ENCODE measurements at regions not wholly inside any gene's neighbourhood (a gene's known extent, or its start where the extent isn't known, plus 50 kb on each side); places are given as distances from the start of the nearest gene placed in this dataset.

- TF ChIP-seq CTCF (conservative IDR thresholded peaks at IDR 0.05; ENCODE audit: low read depth, low read length) (no peak), EZH2 (IDR thresholded peaks at IDR 0.05; ENCODE audit: borderline replicate concordance, low read depth, low read length, poor library complexity, severe bottlenecking) (no peak)
These were observed 192.7 kb upstream of the TFAP2D start for GRCh38 chr6:50520326-50521266.

All from A673 (cell line).